WTC11 (cell line): ENCODE measurements at regions not wholly inside any gene's neighbourhood (a gene's known extent, or its start where the extent isn't known, plus 50 kb on each side); places are given as distances from the start of the nearest gene placed in this dataset.

Experiments
- ATAC-seq: fragments of 200-7000 bp; cut with Tn5 transposase; 2 replicates; pipeline ENCODE4 v1.10.0; 2021; ENCODE audit warnings: mild to moderate bottlenecking, moderate library complexity
- CTCF ChIA-PET: fragments of 300-600 bp; sonication (Branson Sonifier 250); formaldehyde crosslinking; loops from one replicate; lab custom pipeline; 2021; ENCODE audit warnings: antibody characterized with exemption; lab: Charles Lee
- POLR2A ChIA-PET: fragments of 350-600 bp; sonication (Branson Sonifier 250); formaldehyde crosslinking; loops from one replicate; lab custom pipeline; 2021; ENCODE audit warnings: antibody characterized with exemption; lab: Charles Lee
- DNase-seq: peaks from one replicate; pipeline ENCODE4 v3.0.0; 2021; ENCODE audit warnings: low spot score
- H3K27ac Mint-ChIP-seq: 2 replicates; pipeline ENCODE4 v1.8.0; 2021; ENCODE audit warnings: mixed read lengths
- H3K27me3 Mint-ChIP-seq: 2 replicates; pipeline ENCODE4 v1.8.0; 2021; ENCODE audit warnings: low read depth, mild to moderate bottlenecking, moderate library complexity, mixed read lengths
- H3K36me3 Mint-ChIP-seq: 2 replicates; pipeline ENCODE4 v1.8.0; 2021; ENCODE audit warnings: mixed read lengths
- H3K4me1 Mint-ChIP-seq: 2 replicates; pipeline ENCODE4 v1.8.0; 2022; ENCODE audit warnings: mixed read lengths
- H3K4me3 Mint-ChIP-seq: 2 replicates; pipeline ENCODE4 v1.8.0; 2021; ENCODE audit warnings: mild to moderate bottlenecking, moderate library complexity, mixed read lengths
- H3K9me3 Mint-ChIP-seq: 2 replicates; pipeline ENCODE4 v1.8.0; 2021; ENCODE audit warnings: mixed read lengths
- AR ChIP-seq: fragments of 250-450 bp; sonication (Bioruptor Pico); IDR thresholded peaks from 2 replicates; pipeline ENCODE4 v1.9.0; 2021; ENCODE audit warnings: mild to moderate bottlenecking
- CBFB ChIP-seq: sonication (generic); formaldehyde crosslinking; IDR thresholded peaks from 2 replicates; pipeline ENCODE4 v1.8.1; 2022; ENCODE audit warnings: mild to moderate bottlenecking, low read depth, missing genetic modification reagents
- ERG ChIP-seq: fragments of 250-450 bp; sonication (Bioruptor Pico); IDR thresholded peaks from 2 replicates; pipeline ENCODE4 v1.8.0; 2021; ENCODE audit warnings: mild to moderate bottlenecking
- ETV6 ChIP-seq: sonication (generic); formaldehyde crosslinking; IDR thresholded peaks from 2 replicates; pipeline ENCODE4 v1.8.1; 2022; ENCODE audit warnings: mild to moderate bottlenecking, missing genetic modification reagents
- FOXK1 ChIP-seq: sonication (generic); formaldehyde crosslinking; IDR thresholded peaks from 2 replicates; pipeline ENCODE4 v1.8.0; 2022; ENCODE audit warnings: mild to moderate bottlenecking, moderate library complexity, missing genetic modification reagents
- GTF2I ChIP-seq: fragments of 250-450 bp; sonication (Bioruptor Pico); conservative IDR thresholded peaks from 2 replicates; pipeline ENCODE4 v1.4.0; 2021; ENCODE audit warnings: mild to moderate bottlenecking
- IRF2 ChIP-seq: sonication (generic); formaldehyde crosslinking; IDR thresholded peaks from 2 replicates; pipeline ENCODE4 v1.8.0; 2022; ENCODE audit warnings: low read depth, missing genetic modification reagents, borderline replicate concordance
- NFATC4 ChIP-seq: fragments of 250-450 bp; sonication (Bioruptor Pico); IDR thresholded peaks from 2 replicates; pipeline ENCODE4 v1.9.0; 2021; ENCODE audit warnings: mild to moderate bottlenecking
- NR3C1 ChIP-seq: sonication (generic); formaldehyde crosslinking; conservative IDR thresholded peaks from 2 replicates; pipeline ENCODE4 v1.8.1; 2023; ENCODE audit warnings: low read depth, mild to moderate bottlenecking, missing genetic modification reagents
- SMAD4 ChIP-seq: sonication (generic); formaldehyde crosslinking; IDR thresholded peaks from 2 replicates; pipeline ENCODE4 v1.8.0; 2022; ENCODE audit warnings: mild to moderate bottlenecking, missing genetic modification reagents
- TEAD4 ChIP-seq: sonication (generic); formaldehyde crosslinking; IDR thresholded peaks from 2 replicates; pipeline ENCODE4 v1.8.0; 2022; ENCODE audit warnings: mild to moderate bottlenecking, missing genetic modification reagents
- ZBTB43 ChIP-seq: sonication (generic); formaldehyde crosslinking; IDR thresholded peaks from 2 replicates; pipeline ENCODE4 v1.8.1; 2023; ENCODE audit warnings: mild to moderate bottlenecking, missing genetic modification reagents
- ZNF416 ChIP-seq: fragments of 250-450 bp; sonication (Bioruptor Pico); IDR thresholded peaks from 2 replicates; pipeline ENCODE4 v1.9.0; 2021; ENCODE audit warnings: mild to moderate bottlenecking, inconsistent platforms
- ZNF532 ChIP-seq: fragments of 250-450 bp; sonication (Bioruptor Pico); IDR thresholded peaks from 2 replicates; pipeline ENCODE4 v1.9.0; 2021; ENCODE audit warnings: mild to moderate bottlenecking, borderline replicate concordance
- ZNF671 ChIP-seq: fragments of 250-450 bp; sonication (Bioruptor Pico); IDR thresholded peaks from 2 replicates; pipeline ENCODE4 v1.8.0; 2021; ENCODE audit warnings: mild to moderate bottlenecking
- TF ChIP-seq, protein P1 (sequence below): sonication (generic); formaldehyde crosslinking; IDR thresholded peaks from 2 replicates; pipeline ENCODE4 v1.8.0; 2023; ENCODE audit warnings: mild to moderate bottlenecking, missing genetic modification reagents
- TF ChIP-seq, protein P2 (sequence below): sonication (generic); formaldehyde crosslinking; IDR thresholded peaks from 2 replicates; pipeline ENCODE4 v1.8.1; 2023; ENCODE audit warnings: mild to moderate bottlenecking, missing genetic modification reagents, moderate library complexity
- TF ChIP-seq, protein P3 (sequence below): sonication (generic); formaldehyde crosslinking; IDR thresholded peaks from 2 replicates; pipeline ENCODE4 v1.8.1; 2023; ENCODE audit warnings: mild to moderate bottlenecking, moderate library complexity, missing genetic modification reagents

DNA sequence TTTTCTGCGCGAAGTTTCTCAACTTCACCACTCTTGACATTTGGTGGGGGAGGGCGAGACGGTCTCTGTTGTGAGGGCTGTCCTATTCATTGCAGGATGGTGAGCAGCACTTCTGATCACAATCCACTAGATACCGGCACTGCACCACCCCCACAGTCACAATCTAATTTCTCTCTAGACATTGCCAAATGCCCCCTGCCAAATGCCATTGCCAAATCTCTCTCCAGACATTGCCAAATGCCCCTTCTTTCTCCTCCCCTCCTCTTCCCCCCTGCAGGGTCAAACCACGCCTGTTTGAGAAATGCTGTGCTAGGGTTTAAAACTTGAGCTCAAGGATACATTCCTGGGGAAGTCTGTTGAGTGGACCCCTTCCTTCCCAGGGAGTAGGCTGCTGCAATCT is 603.5 kb upstream of the CDH4 start:
- H3K9me3 Mint-ChIP-seq = peaks cover 51% of the 10 kb centered on the region
- H3K36me3 Mint-ChIP-seq = peaks cover 31% of the 10 kb centered on the region
- no peak overlapping the region for H3K4me3 Mint-ChIP-seq
- no peak overlapping the region for H3K27ac Mint-ChIP-seq
- DNase-seq = no peak
- peaks cover 6% of the 10 kb centered on the region; the same call in 1 of the 2 replicates for H3K4me1 Mint-ChIP-seq
- no peak for TF ChIP-seq ZNF532 (CRISPR knock-in tag)
- no peak for TF ChIP-seq SMAD4
- no peak for TF ChIP-seq ETV6
- no peak for TF ChIP-seq NFATC4 (CRISPR knock-in tag)
- TF ChIP-seq NR3C1 = no peak
- TF ChIP-seq GTF2I (CRISPR knock-in tag) = no peak
- TF ChIP-seq AR (CRISPR knock-in tag) = no peak
- no peak for TF ChIP-seq ZNF416 (CRISPR knock-in tag)
- TF ChIP-seq, protein P1, sequence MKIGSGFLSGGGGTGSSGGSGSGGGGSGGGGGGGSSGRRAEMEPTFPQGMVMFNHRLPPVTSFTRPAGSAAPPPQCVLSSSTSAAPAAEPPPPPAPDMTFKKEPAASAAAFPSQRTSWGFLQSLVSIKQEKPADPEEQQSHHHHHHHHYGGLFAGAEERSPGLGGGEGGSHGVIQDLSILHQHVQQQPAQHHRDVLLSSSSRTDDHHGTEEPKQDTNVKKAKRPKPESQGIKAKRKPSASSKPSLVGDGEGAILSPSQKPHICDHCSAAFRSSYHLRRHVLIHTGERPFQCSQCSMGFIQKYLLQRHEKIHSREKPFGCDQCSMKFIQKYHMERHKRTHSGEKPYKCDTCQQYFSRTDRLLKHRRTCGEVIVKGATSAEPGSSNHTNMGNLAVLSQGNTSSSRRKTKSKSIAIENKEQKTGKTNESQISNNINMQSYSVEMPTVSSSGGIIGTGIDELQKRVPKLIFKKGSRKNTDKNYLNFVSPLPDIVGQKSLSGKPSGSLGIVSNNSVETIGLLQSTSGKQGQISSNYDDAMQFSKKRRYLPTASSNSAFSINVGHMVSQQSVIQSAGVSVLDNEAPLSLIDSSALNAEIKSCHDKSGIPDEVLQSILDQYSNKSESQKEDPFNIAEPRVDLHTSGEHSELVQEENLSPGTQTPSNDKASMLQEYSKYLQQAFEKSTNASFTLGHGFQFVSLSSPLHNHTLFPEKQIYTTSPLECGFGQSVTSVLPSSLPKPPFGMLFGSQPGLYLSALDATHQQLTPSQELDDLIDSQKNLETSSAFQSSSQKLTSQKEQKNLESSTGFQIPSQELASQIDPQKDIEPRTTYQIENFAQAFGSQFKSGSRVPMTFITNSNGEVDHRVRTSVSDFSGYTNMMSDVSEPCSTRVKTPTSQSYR (CRISPR knock-in tag) = no peak
- TF ChIP-seq ZNF671 (CRISPR knock-in tag) = no peak
- TF ChIP-seq, protein P2, sequence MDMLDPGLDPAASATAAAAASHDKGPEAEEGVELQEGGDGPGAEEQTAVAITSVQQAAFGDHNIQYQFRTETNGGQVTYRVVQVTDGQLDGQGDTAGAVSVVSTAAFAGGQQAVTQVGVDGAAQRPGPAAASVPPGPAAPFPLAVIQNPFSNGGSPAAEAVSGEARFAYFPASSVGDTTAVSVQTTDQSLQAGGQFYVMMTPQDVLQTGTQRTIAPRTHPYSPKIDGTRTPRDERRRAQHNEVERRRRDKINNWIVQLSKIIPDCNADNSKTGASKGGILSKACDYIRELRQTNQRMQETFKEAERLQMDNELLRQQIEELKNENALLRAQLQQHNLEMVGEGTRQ (CRISPR knock-in tag) = no peak
- TF ChIP-seq FOXK1 (CRISPR knock-in tag) = no peak
- TF ChIP-seq CBFB (CRISPR knock-in tag) = no peak
- no peak for TF ChIP-seq TEAD4 (CRISPR knock-in tag)
- no peak for TF ChIP-seq ERG (CRISPR knock-in tag)
- TF ChIP-seq ZBTB43 (CRISPR knock-in tag) = no peak
- TF ChIP-seq, protein P3, sequence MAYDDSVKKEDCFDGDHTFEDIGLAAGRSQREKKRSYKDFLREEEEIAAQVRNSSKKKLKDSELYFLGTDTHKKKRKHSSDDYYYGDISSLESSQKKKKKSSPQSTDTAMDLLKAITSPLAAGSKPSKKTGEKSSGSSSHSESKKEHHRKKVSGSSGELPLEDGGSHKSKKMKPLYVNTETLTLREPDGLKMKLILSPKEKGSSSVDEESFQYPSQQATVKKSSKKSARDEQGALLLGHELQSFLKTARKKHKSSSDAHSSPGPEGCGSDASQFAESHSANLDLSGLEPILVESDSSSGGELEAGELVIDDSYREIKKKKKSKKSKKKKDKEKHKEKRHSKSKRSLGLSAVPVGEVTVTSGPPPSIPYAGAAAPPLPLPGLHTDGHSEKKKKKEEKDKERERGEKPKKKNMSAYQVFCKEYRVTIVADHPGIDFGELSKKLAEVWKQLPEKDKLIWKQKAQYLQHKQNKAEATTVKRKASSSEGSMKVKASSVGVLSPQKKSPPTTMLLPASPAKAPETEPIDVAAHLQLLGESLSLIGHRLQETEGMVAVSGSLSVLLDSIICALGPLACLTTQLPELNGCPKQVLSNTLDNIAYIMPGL = no peak
- no peak for TF ChIP-seq IRF2 (CRISPR knock-in tag)
- peaks cover 62% of the 10 kb centered on the region for H3K27me3 Mint-ChIP-seq
- POLR2A ChIA-PET = no interaction called here
- CTCF ChIA-PET = no interaction called here
- ATAC-seq = no peak
